Stimulated activated naive CD8-positive, alpha-beta T cell treated with anti-CD3 and anti-CD28 coated beads, Interleukin-15, amount 100 ng/mL, for 72 hours (primary cell): ENCODE measurements at regions not wholly inside any gene's neighbourhood (a gene's known extent, or its start where the extent isn't known, plus 50 kb on each side); places are given as distances from the start of the nearest gene placed in this dataset.
A peak's percentile ranks its signal among the peaks of the same experiment; 100 is the strongest.

ENCODE experiments used
- ATAC-seq: fragments of 150-1000 bp; cut with Tn5 transposase; 2 replicates; pipeline ENCODE4 v1.10.0; 2021; ENCODE audit warnings: mild to moderate bottlenecking, moderate library complexity
- DNase-seq, 2 donors: peaks; one replicate each; pipeline ENCODE4 v3.0.0; 2021 to 2022
- H3K27ac Mint-ChIP-seq, 2 donors: one replicate each; pipeline ENCODE4 v1.8.0; 2022; ENCODE audit warnings: mild to moderate bottlenecking in 2 of 2, mixed read lengths in 2 of 2, moderate library complexity in 2 of 2
- H3K27me3 Mint-ChIP-seq: one replicate; pipeline ENCODE4 v1.8.0; 2022; ENCODE audit warnings: mixed read lengths
- H3K4me1 Mint-ChIP-seq: one replicate; pipeline ENCODE4 v1.8.0; 2022; ENCODE audit warnings: mild to moderate bottlenecking, mixed read lengths
- H3K4me3 Mint-ChIP-seq, 2 donors: one replicate each; pipeline ENCODE4 v1.8.0; 2022; ENCODE audit warnings: mild to moderate bottlenecking in 2 of 2, mixed read lengths in 2 of 2, moderate library complexity in 1 of 2
- H3K9me3 Mint-ChIP-seq, 2 donors: one replicate each; pipeline ENCODE4 v1.8.0; 2022; ENCODE audit warnings: mixed read lengths in 2 of 2

DNA sequence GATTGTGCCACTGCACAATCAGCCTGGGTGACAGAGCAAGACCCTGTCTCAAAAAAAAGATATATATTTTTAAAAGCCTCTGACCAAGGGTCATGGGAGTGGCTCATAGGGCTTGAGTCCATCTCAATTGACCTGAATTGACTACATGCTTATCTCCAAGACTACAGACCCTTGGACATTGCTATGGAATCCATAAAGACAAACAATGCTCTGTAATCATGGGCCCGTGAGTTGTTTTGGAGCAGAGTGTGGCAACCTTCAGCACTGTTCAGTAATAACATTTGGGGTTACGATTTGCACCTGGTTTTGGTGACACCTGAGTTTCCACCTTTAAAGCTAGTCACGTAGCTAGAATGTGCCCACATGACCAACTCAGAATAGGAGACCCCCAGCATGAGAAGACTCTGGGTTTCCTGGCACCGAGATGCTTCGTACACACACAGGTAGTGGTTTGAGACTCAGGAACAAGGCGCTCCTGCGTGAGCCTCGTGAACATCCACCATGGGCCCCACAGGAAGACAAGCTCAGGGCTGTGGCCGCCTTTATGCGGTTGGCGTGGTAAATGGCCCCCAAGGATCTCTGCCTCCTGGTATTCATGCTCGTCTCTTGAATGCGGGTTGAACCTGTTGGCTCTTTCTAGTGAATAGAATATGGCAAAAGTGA, 66.6 kb upstream of the RPH3AL start:
- Mint-ChIP-seq H3K4me1 (peaks cover 66% of the 10 kb centered on the region), H3K27ac (peak overlapping the region in 1 of 2 donors; percentile 66), H3K4me3 (peak overlapping the region; percentile 2 to 14), H3K27me3 (no peaks in the 10 kb centered on the region), H3K9me3 (peaks cover 5 to 6% of the 10 kb centered on the region in 2 donors)
- ATAC-seq = peak; percentile 14
- DNase-seq = peak; percentile 34 to 64

DNA sequence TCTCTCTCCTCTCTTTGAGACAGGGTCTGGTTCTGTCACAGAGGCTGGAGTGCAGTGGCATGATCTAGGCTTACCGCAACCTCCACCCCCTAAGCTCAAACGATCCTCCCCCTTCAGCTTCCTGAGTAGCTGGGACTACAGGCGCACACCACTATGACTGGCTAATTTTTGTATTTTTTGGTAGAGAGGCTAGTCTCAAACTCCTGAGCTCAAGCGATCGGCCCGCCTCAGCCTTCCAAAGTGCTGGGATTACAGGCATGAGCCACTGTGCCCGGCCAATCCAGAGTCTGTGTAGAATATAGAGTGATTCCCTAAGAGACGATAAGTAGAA, 65.8 kb upstream of the RPH3AL start:
- Mint-ChIP-seq H3K4me1 (peaks cover 69% of the 10 kb centered on the region), H3K4me3 (peak overlapping the region; percentile 73 to 83), H3K27me3 (no peaks in the 10 kb centered on the region), H3K9me3 (peaks cover 5 to 6% of the 10 kb centered on the region in 2 donors), H3K27ac (peak overlapping the region; percentile 68 to 75)
- ATAC-seq = peak; percentile 71
- peak; percentile 48 to 76 for DNase-seq

DNA sequence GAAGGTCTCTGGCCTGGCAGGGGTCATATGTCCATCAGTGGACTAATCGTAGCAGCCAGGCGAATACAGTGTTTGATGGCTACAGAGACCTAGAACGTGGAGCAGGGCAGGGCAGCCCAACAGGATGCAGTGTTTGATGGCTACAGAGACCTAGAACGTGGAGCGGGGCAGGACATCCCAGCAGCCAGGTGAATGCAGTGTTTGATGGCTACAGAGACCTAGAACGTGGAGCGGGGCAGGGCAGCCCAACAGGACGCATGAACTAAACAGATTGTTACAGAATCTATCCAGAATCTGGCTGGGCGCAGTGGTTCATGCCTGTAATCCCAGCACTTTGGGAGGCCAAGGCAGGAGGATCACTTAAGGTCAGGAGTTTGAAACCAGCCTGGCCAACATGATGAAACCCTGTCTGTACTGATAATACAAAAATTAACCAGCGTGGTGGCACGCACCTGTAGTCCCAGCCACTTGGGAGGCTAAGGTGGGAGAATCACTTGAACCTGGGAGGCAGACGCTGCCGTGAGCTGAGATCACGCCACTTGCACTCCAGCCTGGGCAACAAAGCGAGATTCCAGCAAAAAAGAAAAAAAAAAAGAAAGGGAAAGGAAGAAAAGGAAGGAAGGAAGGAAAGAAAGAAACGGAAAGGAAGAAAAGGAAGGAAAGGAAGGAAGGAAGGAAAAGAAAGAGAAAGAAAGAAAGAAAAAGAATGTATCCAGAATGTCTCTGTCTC, 65.2 kb upstream of the RPH3AL start:
- H3K9me3 Mint-ChIP-seq = peaks cover 5 to 6% of the 10 kb centered on the region in 2 donors

DNA sequence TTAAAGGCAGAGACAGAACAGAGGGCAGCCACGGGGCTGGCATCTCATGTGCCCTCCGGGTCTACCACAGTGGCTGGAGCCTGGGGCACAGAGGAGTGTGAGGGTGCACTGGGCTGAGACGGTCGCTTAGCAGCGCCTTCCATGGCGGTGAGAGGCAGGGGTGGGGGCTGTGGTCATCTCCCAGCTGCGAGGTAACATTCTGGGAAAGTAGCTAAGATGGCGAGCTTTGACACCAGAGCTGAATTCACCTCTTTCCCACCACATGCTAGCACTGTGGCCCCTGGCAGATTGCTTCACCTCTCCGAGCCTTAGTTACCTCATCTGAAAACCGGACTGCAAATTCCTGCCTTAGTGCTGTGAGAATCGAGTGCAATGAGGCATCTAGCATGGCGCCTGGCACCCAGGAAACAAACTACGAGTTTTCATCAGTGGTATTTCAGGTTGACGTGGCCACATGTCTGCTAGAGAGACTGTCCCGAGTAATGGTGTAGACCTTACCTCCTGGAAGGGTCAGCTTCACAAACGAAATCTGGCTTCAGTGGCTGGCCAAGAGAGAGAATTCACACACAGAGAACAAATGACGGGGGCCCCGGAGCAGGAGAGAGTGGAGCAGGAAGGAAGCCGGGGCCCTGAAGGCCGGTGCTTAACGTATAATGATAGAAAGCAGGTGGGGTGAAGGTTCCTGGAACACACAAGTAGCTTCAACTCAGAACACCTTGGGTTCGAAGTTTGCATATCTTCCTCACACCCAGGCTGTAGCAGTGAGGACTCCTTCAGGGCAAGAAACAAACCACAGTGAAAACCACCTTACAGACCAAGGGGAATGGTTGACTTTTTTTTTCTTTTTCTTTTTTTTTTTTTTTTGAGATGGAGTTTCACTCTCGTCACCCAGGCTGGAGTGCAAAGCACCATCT, 63.9 kb upstream of the RPH3AL start:
- ATAC-seq = peak; percentile 88
- Mint-ChIP-seq H3K9me3 (peaks cover 5 to 6% of the 10 kb centered on the region in 2 donors), H3K4me1 (peaks cover 83% of the 10 kb centered on the region), H3K27ac (peak overlapping the region; percentile 94 to 97), H3K27me3 (no peaks in the 10 kb centered on the region), H3K4me3 (peak overlapping the region; percentile 73 to 83)
- DNase-seq = peak; percentile 60 to 83

More for the DNA sequence above, 65.2 kb upstream of the RPH3AL start:
- peaks cover 70% of the 10 kb centered on the region for H3K4me1 Mint-ChIP-seq
- peak overlapping the region; percentile 85 to 97 for H3K27ac Mint-ChIP-seq
- no peaks in the 10 kb centered on the region for H3K27me3 Mint-ChIP-seq
- no peak for ATAC-seq
- H3K4me3 Mint-ChIP-seq = peak overlapping the region; percentile 73 to 83
- no peak for DNase-seq

DNA sequence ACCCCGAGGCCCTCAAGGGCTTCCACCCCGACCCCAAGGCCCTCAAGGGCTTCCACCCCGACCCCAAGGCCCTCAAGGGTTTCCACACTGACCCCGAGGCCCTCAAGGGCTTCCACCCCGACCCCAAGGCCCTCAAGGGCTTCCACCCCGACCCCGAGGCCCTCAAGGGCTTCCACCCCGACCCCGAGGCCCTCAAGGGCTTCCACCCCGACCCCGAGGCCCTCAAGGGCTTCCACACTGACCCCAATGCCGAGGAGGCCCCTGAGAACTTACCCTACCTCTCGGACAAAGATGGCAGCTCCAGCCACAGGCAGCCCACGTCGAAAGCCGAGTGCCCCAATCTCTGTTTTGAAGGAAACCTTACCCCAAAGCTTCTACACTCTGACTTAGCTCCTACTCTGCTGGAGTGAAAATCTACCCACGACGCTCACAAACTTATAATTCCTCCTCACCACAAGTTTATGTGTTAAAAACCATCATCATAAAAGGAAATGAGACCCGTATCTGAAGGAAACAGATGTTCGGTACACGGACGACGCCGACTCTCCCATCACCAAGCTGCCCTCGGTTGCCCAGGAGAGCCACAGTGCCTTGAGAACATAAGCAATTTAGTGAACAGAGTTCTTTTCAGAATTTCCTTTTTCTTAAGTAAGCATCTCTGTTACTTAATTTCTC, 61.2 kb upstream of the RPH3AL start:
- peak overlapping the region; percentile 0 to 95 for H3K27ac Mint-ChIP-seq
- H3K4me3 Mint-ChIP-seq = peak overlapping the region; percentile 57 to 83
- ATAC-seq (no peak), DNase-seq (no peak)
- H3K27me3 Mint-ChIP-seq = no peaks in the 10 kb centered on the region
- peaks cover 91% of the 10 kb centered on the region for H3K4me1 Mint-ChIP-seq
- H3K9me3 Mint-ChIP-seq = no peaks in the 10 kb centered on the region

DNA sequence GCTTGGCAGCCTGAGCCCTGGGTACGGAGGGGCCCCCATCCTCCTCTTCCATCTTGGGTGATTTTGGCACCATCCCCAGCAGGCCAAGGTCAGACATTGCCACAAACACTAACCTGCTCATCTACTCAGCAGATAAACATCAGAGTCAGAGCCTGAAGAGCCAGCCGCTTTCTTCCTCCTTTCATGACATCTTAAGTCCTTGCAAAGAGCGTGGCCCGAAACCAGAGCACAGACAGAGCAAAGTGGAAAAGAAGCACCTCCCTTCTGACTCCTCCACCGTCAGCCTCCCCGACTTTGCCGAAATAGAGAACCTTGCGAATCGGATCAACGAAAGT, 60.4 kb upstream of the RPH3AL start:
- Mint-ChIP-seq H3K4me3 (peak overlapping the region; percentile 60 to 80), H3K9me3 (no peaks in the 10 kb centered on the region), H3K4me1 (peaks cover 83% of the 10 kb centered on the region), H3K27ac (peak overlapping the region; percentile 71 to 95), H3K27me3 (no peaks in the 10 kb centered on the region)
- no peak for ATAC-seq
- DNase-seq = no peak

DNA sequence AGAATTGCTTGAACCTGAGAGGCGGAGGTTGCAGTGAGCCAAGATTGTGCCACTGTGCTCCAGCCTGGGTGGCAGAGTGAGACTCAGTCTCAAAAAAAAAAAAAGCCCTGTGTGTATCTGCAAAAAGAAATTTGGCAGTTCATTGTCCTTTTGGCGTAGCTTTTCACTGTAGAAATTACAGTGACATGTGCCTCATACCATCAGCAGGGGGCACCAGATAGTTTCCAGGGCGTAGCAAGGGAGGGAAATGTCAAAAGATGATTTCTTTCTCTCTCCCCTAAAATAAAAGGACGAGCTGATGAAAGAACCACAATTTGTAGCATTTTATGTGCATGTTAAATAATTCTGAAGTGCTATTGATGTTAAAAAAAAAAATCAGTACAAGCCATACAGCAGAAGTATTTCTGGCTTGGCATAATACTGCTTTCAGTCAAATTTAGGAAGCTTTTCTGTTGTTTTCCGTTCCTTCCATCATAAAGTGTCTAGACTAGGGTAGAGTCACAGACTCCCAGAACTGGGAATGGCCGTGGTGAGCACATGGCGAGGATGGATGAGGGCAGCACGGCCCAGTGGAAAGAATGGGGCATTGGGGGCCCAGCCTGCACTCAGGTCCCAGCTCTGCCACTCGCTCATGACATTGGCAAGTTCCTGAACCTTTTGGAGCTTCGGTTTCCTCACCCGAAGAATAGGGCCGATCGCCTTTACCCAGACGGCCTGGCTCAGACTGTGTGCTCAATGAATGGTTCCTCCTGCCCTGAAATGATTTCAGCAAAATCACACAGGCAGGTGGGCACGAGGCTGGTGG, 59.8 kb upstream of the RPH3AL start:
- no peaks in the 10 kb centered on the region for H3K27me3 Mint-ChIP-seq
- peaks cover 78% of the 10 kb centered on the region for H3K4me1 Mint-ChIP-seq
- H3K27ac Mint-ChIP-seq = peak overlapping the region in 1 of 2 donors; percentile 95
- H3K4me3 Mint-ChIP-seq = peak overlapping the region; percentile 60 to 80
- H3K9me3 Mint-ChIP-seq = no peaks in the 10 kb centered on the region
- no peak for ATAC-seq
- peak; percentile 60 to 70 for DNase-seq

DNA sequence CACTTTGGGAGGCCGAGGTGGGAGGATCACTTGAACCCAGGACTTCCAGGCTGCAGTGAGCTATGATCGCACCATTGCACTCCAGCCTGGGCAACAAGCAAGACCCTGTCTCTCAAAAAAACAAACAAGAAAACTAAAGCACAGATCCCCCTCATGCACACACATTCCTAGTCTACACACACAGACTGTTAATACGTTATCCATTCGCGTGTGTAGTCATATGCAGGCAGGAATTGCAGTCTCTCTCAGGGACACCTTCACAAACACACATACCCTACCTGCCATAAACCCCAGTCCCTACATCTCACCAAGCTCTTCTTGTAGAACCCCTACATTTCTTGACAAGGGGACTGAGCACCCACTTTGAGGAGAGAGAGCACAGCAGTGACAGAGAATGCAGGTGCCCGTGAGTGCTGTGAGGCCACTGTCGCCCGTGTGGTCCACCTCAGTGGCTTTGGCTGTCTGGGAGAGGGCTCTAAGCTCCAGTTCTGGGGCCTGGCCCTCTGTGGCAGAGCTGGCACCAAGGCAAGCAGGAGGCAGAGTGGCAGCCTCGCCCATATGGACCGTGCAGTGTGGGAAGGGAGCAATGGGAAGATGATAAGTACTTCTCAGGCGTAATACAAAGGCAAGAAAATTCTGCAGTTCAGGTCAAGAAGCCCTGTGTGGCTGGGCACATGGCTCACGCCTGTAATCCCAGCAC, 59.0 kb upstream of the RPH3AL start:
- Mint-ChIP-seq H3K9me3 (no peaks in the 10 kb centered on the region), H3K4me3 (peak overlapping the region; percentile 79 to 83), H3K27me3 (no peaks in the 10 kb centered on the region), H3K4me1 (peaks cover 70% of the 10 kb centered on the region), H3K27ac (peak overlapping the region in 1 of 2 donors; percentile 42)
- ATAC-seq = no peak
- DNase-seq = peak in 1 of 2 donors; percentile 10

DNA sequence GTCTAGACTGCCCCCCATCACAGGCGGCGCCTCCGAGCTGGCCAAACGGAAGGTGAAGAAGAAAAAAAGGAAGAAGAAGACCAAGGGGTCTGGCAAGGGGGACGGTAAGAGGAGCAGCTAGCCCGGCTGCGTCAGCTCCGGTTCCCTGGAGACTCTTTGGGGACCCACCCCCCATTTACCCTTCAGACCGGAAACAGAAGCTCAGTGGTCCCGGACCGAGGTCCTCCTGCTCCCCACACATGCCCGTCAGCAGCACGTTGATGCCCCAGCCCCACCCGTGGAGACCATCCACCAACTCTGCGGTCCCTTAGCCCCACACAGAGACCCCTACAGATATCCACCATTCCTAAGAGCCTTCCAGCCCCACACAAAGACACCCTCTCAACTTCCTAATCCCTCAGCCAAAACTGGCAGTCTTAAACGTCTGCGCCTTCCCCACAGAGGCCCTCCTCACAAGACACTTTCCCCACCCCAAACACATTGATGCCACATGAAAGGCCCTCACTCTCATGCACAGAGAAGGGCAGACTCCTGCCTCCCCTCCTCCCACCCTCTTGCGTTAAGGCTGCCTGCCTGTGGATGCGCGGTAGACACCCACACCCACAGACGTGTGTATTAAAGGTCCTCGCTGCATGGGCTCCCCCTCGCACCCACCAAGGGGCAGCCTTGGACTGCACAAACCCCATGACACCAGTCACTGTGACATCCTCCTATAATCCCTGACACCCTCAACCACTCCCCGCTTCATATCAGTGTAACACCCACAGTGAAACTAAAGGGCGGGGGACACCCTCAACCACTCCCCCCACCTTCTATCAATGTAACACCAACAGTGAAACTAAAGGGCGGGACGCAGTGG, 58.2 kb upstream of the RPH3AL start:
- peak; percentile 76 to 83 for DNase-seq
- ATAC-seq = peak; percentile 90
- Mint-ChIP-seq H3K27me3 (no peaks in the 10 kb centered on the region), H3K9me3 (no peaks in the 10 kb centered on the region), H3K4me3 (peak overlapping the region; percentile 79 to 83), H3K4me1 (peaks cover 62% of the 10 kb centered on the region), H3K27ac (peak overlapping the region; percentile 42 to 89)

DNA sequence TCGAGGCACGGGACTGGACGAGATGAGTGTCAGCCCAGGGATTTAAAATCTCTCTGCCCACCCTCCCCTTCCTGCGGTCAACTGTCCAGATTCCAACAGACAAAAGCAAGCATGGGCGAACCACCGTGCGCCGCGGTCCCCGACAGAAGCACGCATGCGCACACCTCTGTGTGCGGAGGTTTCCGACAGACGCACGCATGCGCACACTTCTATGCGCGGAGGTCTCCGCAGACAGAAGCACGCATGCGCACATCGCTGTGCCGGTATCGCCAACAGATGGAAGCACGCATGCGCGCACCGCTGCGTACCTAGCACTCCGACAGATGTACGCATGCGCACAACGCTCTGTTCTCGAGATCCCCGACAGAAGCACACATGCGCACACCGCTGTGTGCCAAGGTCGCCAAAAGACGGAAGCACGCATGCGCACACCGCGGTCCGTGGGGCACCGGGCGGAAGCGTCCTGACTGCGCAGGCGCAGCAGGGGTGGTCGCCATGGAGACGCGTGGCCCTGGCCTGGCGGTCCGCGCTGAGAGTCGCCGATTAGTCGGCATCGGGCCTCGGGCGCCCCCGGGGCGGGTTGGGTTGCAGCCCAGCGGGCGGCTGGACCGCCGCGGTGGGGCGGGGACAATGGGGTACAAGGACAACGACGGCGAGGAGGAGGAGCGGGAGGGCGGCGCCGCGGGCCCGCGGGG, 57.4 kb upstream of the RPH3AL start:
- no peaks in the 10 kb centered on the region for H3K27me3 Mint-ChIP-seq
- peaks cover 55% of the 10 kb centered on the region for H3K4me1 Mint-ChIP-seq
- peak overlapping the region; percentile 81 to 89 for H3K27ac Mint-ChIP-seq
- ATAC-seq (peak; percentile 72), DNase-seq (peak; percentile 99)
- no peaks in the 10 kb centered on the region for H3K9me3 Mint-ChIP-seq
- peak overlapping the region; percentile 79 to 83 for H3K4me3 Mint-ChIP-seq

DNA sequence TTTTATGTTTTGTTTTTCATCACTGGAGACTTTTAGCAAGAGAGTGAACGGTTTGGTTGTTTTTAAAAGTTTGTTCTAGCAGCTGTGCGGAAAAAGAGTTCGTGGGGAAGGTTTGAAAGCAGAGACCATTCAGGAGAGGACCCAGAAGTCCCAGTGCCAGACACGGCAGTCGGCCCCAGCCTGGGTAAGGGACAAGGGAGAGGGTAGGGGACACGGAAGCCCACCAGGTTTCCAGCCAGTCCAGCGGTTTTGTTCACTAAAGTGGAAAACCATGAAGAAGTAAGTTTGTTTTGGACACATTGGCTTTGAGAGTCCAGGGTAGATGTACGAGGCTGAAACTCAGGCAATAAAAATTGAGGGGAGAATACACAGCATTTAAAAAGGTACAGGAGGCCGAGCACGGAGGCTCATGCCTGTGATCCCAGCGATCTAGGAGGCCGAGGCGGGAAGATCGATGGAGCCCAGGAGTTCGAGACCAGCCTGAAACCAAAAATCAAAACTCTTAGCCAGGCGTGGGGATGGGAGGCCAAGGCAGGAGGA, 56.8 kb upstream of the RPH3AL start:
- Mint-ChIP-seq H3K4me3 (peak overlapping the region; percentile 79 to 83), H3K4me1 (peaks cover 50% of the 10 kb centered on the region), H3K27me3 (no peaks in the 10 kb centered on the region), H3K9me3 (no peaks in the 10 kb centered on the region), H3K27ac (peak overlapping the region; percentile 81 to 89)
- DNase-seq = no peak
- ATAC-seq = no peak

DNA sequence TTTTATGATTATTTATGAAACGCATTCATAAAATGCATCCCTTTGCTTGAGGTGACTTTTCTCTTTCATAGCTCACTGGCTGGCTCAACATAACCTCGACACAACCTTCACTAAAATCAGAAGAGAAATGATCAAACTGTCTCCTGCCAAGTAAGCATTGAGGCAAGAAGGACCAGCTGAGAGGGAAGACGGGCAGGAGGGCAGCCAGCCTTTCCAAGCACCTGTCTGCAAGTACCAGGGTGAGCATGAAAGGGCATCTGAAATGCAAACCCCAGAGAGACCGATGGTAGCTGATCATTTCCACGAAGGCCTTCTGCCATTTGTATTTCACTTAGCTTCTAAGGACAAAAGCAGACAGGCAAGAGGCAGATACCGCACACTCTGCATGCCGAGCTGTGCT, 52.1 kb upstream of the RPH3AL start:
- no peak overlapping the region for H3K27ac Mint-ChIP-seq
- H3K4me3 Mint-ChIP-seq = no peak overlapping the region
- no peaks in the 10 kb centered on the region for H3K27me3 Mint-ChIP-seq
- peaks cover 9% of the 10 kb centered on the region for H3K4me1 Mint-ChIP-seq
- no peaks in the 10 kb centered on the region for H3K9me3 Mint-ChIP-seq
- no peak for ATAC-seq
- DNase-seq = no peak
